ENCODE measurements at regions not wholly inside any gene's neighbourhood (a gene's known extent, or its start where the extent isn't known, plus 50 kb on each side); places are given as distances from the start of the nearest gene placed in this dataset.

GRCh38 chr6:74320074-74320473 lies 624.1 kb downstream of the CD109 start:
- no peaks in the 10 kb centered on the region for H3K27me3 ChIP-seq (ENCODE audit: control insufficient read depth in 2 of 2, insufficient read depth in 2 of 2, low read length in 2 of 2)
- H3K9me3 ChIP-seq (ENCODE audit: control insufficient read depth in 2 of 2, low read length in 2 of 2): peaks cover 0 to 2% of the 10 kb centered on the region in 2 donors
- H3K4me1 ChIP-seq (ENCODE audit: control insufficient read depth in 2 of 2, insufficient read depth in 2 of 2, low read length in 2 of 2): no peaks in the 10 kb centered on the region
- H3K27ac ChIP-seq (ENCODE audit: low read depth in 2 of 2, low read length in 2 of 2): no peak overlapping the region
- no peak overlapping the region for H3K4me3 ChIP-seq (ENCODE audit: low read length in 2 of 2)
- H3K9ac ChIP-seq (ENCODE audit: low read depth in 1 of 2, low read length in 2 of 2): no peak overlapping the region
- no peaks in the 10 kb centered on the region for H3K36me3 ChIP-seq (ENCODE audit: control insufficient read depth in 2 of 2, insufficient read depth in 2 of 2, low read length in 2 of 2)

GRCh38 chr6:74319292-74319691 lies 623.3 kb downstream of the CD109 start:
- Histone ChIP-seq H3K9ac (ENCODE audit: low read depth in 1 of 2, low read length in 2 of 2) (no peak overlapping the region), H3K9me3 (ENCODE audit: control insufficient read depth in 2 of 2, low read length in 2 of 2) (peaks cover 0 to 2% of the 10 kb centered on the region in 2 donors), H3K4me3 (ENCODE audit: low read length in 2 of 2) (no peak overlapping the region), H3K4me1 (ENCODE audit: control insufficient read depth in 2 of 2, insufficient read depth in 2 of 2, low read length in 2 of 2) (no peaks in the 10 kb centered on the region), H3K27me3 (ENCODE audit: control insufficient read depth in 2 of 2, insufficient read depth in 2 of 2, low read length in 2 of 2) (no peaks in the 10 kb centered on the region), H3K36me3 (ENCODE audit: control insufficient read depth in 2 of 2, insufficient read depth in 2 of 2, low read length in 2 of 2) (no peaks in the 10 kb centered on the region), H3K27ac (ENCODE audit: low read depth in 2 of 2, low read length in 2 of 2) (no peak overlapping the region)

- no peak overlapping the region for H3K9ac ChIP-seq (ENCODE audit: low read depth in 1 of 2, low read length in 2 of 2)
- H3K4me1 ChIP-seq (ENCODE audit: control insufficient read depth in 2 of 2, insufficient read depth in 2 of 2, low read length in 2 of 2): no peaks in the 10 kb centered on the region
- no peak overlapping the region for H3K27ac ChIP-seq (ENCODE audit: low read depth in 2 of 2, low read length in 2 of 2)
- peaks cover 0 to 2% of the 10 kb centered on the region in 2 donors for H3K9me3 ChIP-seq (ENCODE audit: control insufficient read depth in 2 of 2, low read length in 2 of 2)
- no peaks in the 10 kb centered on the region for H3K27me3 ChIP-seq (ENCODE audit: control insufficient read depth in 2 of 2, insufficient read depth in 2 of 2, low read length in 2 of 2)
- no peaks in the 10 kb centered on the region for H3K36me3 ChIP-seq (ENCODE audit: control insufficient read depth in 2 of 2, insufficient read depth in 2 of 2, low read length in 2 of 2)
- no peak overlapping the region for H3K4me3 ChIP-seq (ENCODE audit: low read length in 2 of 2)
Observed at GRCh38 chr6:74318738-74319137, 622.7 kb downstream of the CD109 start.

GRCh38 chr6:74312081-74312480 lies 616.1 kb downstream of the CD109 start:
- Histone ChIP-seq H3K27me3 (ENCODE audit: control insufficient read depth in 2 of 2, insufficient read depth in 2 of 2, low read length in 2 of 2) (no peaks in the 10 kb centered on the region), H3K36me3 (ENCODE audit: control insufficient read depth in 2 of 2, insufficient read depth in 2 of 2, low read length in 2 of 2) (no peaks in the 10 kb centered on the region), H3K4me1 (ENCODE audit: control insufficient read depth in 2 of 2, insufficient read depth in 2 of 2, low read length in 2 of 2) (no peaks in the 10 kb centered on the region), H3K27ac (ENCODE audit: low read depth in 2 of 2, low read length in 2 of 2) (no peak overlapping the region), H3K9me3 (ENCODE audit: control insufficient read depth in 2 of 2, low read length in 2 of 2) (peaks cover 0 to 2% of the 10 kb centered on the region in 2 donors), H3K4me3 (ENCODE audit: low read length in 2 of 2) (no peak overlapping the region), H3K9ac (ENCODE audit: low read depth in 1 of 2, low read length in 2 of 2) (no peak overlapping the region)

GRCh38 chr6:74311431-74311830 lies 615.4 kb downstream of the CD109 start:
- no peak overlapping the region for H3K4me3 ChIP-seq (ENCODE audit: low read length in 2 of 2)
- no peaks in the 10 kb centered on the region for H3K27me3 ChIP-seq (ENCODE audit: control insufficient read depth in 2 of 2, insufficient read depth in 2 of 2, low read length in 2 of 2)
- no peaks in the 10 kb centered on the region for H3K36me3 ChIP-seq (ENCODE audit: control insufficient read depth in 2 of 2, insufficient read depth in 2 of 2, low read length in 2 of 2)
- no peaks in the 10 kb centered on the region for H3K4me1 ChIP-seq (ENCODE audit: control insufficient read depth in 2 of 2, insufficient read depth in 2 of 2, low read length in 2 of 2)
- H3K27ac ChIP-seq (ENCODE audit: low read depth in 2 of 2, low read length in 2 of 2): no peak overlapping the region
- H3K9ac ChIP-seq (ENCODE audit: low read depth in 1 of 2, low read length in 2 of 2): no peak overlapping the region
- H3K9me3 ChIP-seq (ENCODE audit: control insufficient read depth in 2 of 2, low read length in 2 of 2): peaks cover 0 to under 1% of the 10 kb centered on the region in 2 donors

GRCh38 chr6:74289884-74290283 lies 593.9 kb downstream of the CD109 start:
- Histone ChIP-seq H3K36me3 (ENCODE audit: control insufficient read depth in 2 of 2, insufficient read depth in 2 of 2, low read length in 2 of 2) (no peaks in the 10 kb centered on the region), H3K4me3 (ENCODE audit: low read length in 2 of 2) (no peak overlapping the region), H3K27ac (ENCODE audit: low read depth in 2 of 2, low read length in 2 of 2) (no peak overlapping the region), H3K27me3 (ENCODE audit: control insufficient read depth in 2 of 2, insufficient read depth in 2 of 2, low read length in 2 of 2) (no peaks in the 10 kb centered on the region), H3K9me3 (ENCODE audit: control insufficient read depth in 2 of 2, low read length in 2 of 2) (no peaks in the 10 kb centered on the region), H3K9ac (ENCODE audit: low read depth in 1 of 2, low read length in 2 of 2) (no peak overlapping the region), H3K4me1 (ENCODE audit: control insufficient read depth in 2 of 2, insufficient read depth in 2 of 2, low read length in 2 of 2) (peaks cover 0 to 2% of the 10 kb centered on the region in 2 donors)

- Histone ChIP-seq H3K9me3 (ENCODE audit: control insufficient read depth in 2 of 2, low read length in 2 of 2) (no peaks in the 10 kb centered on the region), H3K27ac (ENCODE audit: low read depth in 2 of 2, low read length in 2 of 2) (no peak overlapping the region), H3K27me3 (ENCODE audit: control insufficient read depth in 2 of 2, insufficient read depth in 2 of 2, low read length in 2 of 2) (no peaks in the 10 kb centered on the region), H3K9ac (ENCODE audit: low read depth in 1 of 2, low read length in 2 of 2) (no peak overlapping the region), H3K36me3 (ENCODE audit: control insufficient read depth in 2 of 2, insufficient read depth in 2 of 2, low read length in 2 of 2) (no peaks in the 10 kb centered on the region), H3K4me3 (ENCODE audit: low read length in 2 of 2) (no peak overlapping the region), H3K4me1 (ENCODE audit: control insufficient read depth in 2 of 2, insufficient read depth in 2 of 2, low read length in 2 of 2) (peaks cover 0 to 2% of the 10 kb centered on the region in 2 donors)
Observed at GRCh38 chr6:74287932-74288331, 591.9 kb downstream of the CD109 start.

GRCh38 chr6:74287441-74287840 lies 591.4 kb downstream of the CD109 start:
- H3K9ac ChIP-seq (ENCODE audit: low read depth in 1 of 2, low read length in 2 of 2): no peak overlapping the region
- H3K27ac ChIP-seq (ENCODE audit: low read depth in 2 of 2, low read length in 2 of 2): no peak overlapping the region
- no peaks in the 10 kb centered on the region for H3K9me3 ChIP-seq (ENCODE audit: control insufficient read depth in 2 of 2, low read length in 2 of 2)
- no peaks in the 10 kb centered on the region for H3K36me3 ChIP-seq (ENCODE audit: control insufficient read depth in 2 of 2, insufficient read depth in 2 of 2, low read length in 2 of 2)
- peaks cover 0 to 2% of the 10 kb centered on the region in 2 donors for H3K4me1 ChIP-seq (ENCODE audit: control insufficient read depth in 2 of 2, insufficient read depth in 2 of 2, low read length in 2 of 2)
- no peak overlapping the region for H3K4me3 ChIP-seq (ENCODE audit: low read length in 2 of 2)
- no peaks in the 10 kb centered on the region for H3K27me3 ChIP-seq (ENCODE audit: control insufficient read depth in 2 of 2, insufficient read depth in 2 of 2, low read length in 2 of 2)

- no peaks in the 10 kb centered on the region for H3K27me3 ChIP-seq (ENCODE audit: control insufficient read depth in 2 of 2, insufficient read depth in 2 of 2, low read length in 2 of 2)
- H3K36me3 ChIP-seq (ENCODE audit: control insufficient read depth in 2 of 2, insufficient read depth in 2 of 2, low read length in 2 of 2): no peaks in the 10 kb centered on the region
- H3K4me3 ChIP-seq (ENCODE audit: low read length in 2 of 2): no peak overlapping the region
- no peak overlapping the region for H3K9ac ChIP-seq (ENCODE audit: low read depth in 1 of 2, low read length in 2 of 2)
- H3K27ac ChIP-seq (ENCODE audit: low read depth in 2 of 2, low read length in 2 of 2): no peak overlapping the region
- H3K9me3 ChIP-seq (ENCODE audit: control insufficient read depth in 2 of 2, low read length in 2 of 2): no peaks in the 10 kb centered on the region
- H3K4me1 ChIP-seq (ENCODE audit: control insufficient read depth in 2 of 2, insufficient read depth in 2 of 2, low read length in 2 of 2): peaks cover 0 to 2% of the 10 kb centered on the region in 2 donors
Observed at GRCh38 chr6:74284284-74284683, 588.3 kb downstream of the CD109 start.

GRCh38 chr6:74283532-74283931 lies 587.5 kb downstream of the CD109 start:
- H3K36me3 ChIP-seq (ENCODE audit: control insufficient read depth in 2 of 2, insufficient read depth in 2 of 2, low read length in 2 of 2): no peaks in the 10 kb centered on the region
- no peaks in the 10 kb centered on the region for H3K27me3 ChIP-seq (ENCODE audit: control insufficient read depth in 2 of 2, insufficient read depth in 2 of 2, low read length in 2 of 2)
- H3K9me3 ChIP-seq (ENCODE audit: control insufficient read depth in 2 of 2, low read length in 2 of 2): no peaks in the 10 kb centered on the region
- no peak overlapping the region for H3K4me3 ChIP-seq (ENCODE audit: low read length in 2 of 2)
- H3K9ac ChIP-seq (ENCODE audit: low read depth in 1 of 2, low read length in 2 of 2): no peak overlapping the region
- H3K27ac ChIP-seq (ENCODE audit: low read depth in 2 of 2, low read length in 2 of 2): no peak overlapping the region
- peaks cover 0 to 1% of the 10 kb centered on the region in 2 donors for H3K4me1 ChIP-seq (ENCODE audit: control insufficient read depth in 2 of 2, insufficient read depth in 2 of 2, low read length in 2 of 2)

GRCh38 chr6:74282143-74282689 lies 586.2 kb downstream of the CD109 start:
- Histone ChIP-seq H3K36me3 (ENCODE audit: control insufficient read depth in 2 of 2, insufficient read depth in 2 of 2, low read length in 2 of 2) (no peaks in the 10 kb centered on the region), H3K27me3 (ENCODE audit: control insufficient read depth in 2 of 2, insufficient read depth in 2 of 2, low read length in 2 of 2) (no peaks in the 10 kb centered on the region), H3K9ac (ENCODE audit: low read depth in 1 of 2, low read length in 2 of 2) (no peak overlapping the region), H3K27ac (ENCODE audit: low read depth in 2 of 2, low read length in 2 of 2) (no peak overlapping the region), H3K9me3 (ENCODE audit: control insufficient read depth in 2 of 2, low read length in 2 of 2) (no peaks in the 10 kb centered on the region), H3K4me3 (ENCODE audit: low read length in 2 of 2) (no peak overlapping the region), H3K4me1 (ENCODE audit: control insufficient read depth in 2 of 2, insufficient read depth in 2 of 2, low read length in 2 of 2) (no peaks in the 10 kb centered on the region)
